GM12864 (cell line): ENCODE measurements at regions not wholly inside any gene's neighbourhood (a gene's known extent, or its start where the extent isn't known, plus 50 kb on each side); places are given as distances from the start of the nearest gene placed in this dataset.

Experiments
- DNase-seq: peaks from one replicate; pipeline ENCODE4 v3.0.0-alpha.2; 2011; ENCODE audit warnings: low read depth
- H3K4me3 ChIP-seq: 2 replicates; pipeline ENCODE4 v1.5.1; 2011; ENCODE audit warnings: mild to moderate bottlenecking, low read depth, low read length, control low read depth
- CTCF ChIP-seq: IDR thresholded peaks from 2 replicates; pipeline ENCODE4 v1.5.1; 2011; ENCODE audit warnings: low read depth, mild to moderate bottlenecking, moderate library complexity, low read length, control low read depth, inconsistent platforms; ENCODE audit errors: missing control alignments

DNA sequence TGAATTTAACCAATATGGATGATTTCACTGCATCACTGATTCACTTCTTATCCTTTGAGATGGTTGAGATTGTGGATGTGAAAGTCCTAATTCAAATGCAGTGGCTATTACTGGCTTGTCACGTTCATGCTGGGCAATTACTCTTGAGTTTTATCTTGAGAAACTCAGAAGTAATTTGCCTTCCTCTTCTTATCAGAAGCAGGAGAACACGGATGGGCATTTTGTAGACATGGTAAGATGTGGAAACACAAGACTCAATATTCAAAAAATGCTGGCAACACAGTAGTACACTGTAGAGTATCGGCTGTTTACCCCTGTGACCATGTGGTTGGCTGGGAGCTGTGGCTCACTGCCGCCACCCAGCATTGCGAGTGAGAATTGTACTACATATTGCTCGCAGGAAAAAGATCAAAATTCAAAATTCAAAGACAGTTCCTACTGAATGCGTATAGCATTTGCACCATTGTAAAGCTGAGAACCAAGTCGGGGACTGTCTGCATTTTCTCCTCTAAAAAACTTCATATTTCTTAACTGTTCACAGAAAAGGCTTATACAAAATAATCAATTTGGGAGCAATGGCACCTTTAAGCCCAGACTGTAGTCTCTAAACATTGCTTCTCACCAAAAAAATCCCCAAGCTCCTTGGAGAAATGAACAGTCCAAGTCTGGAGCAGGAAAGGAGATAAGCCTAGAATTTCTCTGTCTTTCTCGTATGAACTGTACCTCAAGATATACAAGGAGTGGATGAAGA, 61.9 kb upstream of the ELOVL5 start:
- peak; percentile 25 for DNase-seq

DNA sequence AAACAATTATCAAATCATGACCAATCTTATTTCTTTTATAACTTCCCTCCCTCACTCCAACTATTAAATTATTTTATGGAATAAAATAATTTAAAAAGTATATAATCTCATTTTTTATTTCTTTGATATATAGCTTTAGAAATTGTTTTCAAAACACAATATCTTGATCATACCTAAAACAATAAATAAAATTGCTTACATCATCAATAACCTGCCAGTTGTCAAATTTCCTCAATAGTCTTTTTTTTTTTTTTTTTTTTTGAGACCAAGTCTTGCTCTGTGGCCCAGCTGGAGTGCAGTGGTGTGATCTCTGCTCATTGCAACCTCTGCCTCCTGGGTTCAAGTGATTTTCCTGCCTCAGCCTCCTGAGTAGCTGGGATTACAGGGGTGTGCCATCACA, 60.1 kb upstream of the ELOVL5 start:
- no peak overlapping the region for H3K4me3 ChIP-seq
- TF ChIP-seq CTCF: no peak

More for the DNA sequence above, 61.9 kb upstream of the ELOVL5 start:
- no peak overlapping the region for H3K4me3 ChIP-seq
- TF ChIP-seq CTCF: peak; percentile 79

DNA sequence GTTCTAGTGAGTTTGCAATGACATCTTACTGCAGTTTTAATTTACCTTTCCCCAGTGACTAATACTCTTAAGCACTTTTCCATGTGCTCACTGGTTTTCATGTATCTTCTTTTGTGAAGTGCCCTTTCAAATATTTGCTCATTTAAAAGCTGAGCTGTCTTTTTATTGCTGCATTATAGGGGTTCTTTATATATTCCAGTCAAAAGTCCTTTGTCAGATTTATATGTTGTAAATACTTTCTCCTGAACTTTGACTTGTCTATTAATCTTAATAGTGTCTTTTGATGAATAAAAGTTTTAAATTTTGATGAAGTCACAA, 50.2 kb upstream of the ELOVL5 start:
- no peak overlapping the region for H3K4me3 ChIP-seq
- no peak for DNase-seq
- no peak for TF ChIP-seq CTCF

More for the DNA sequence above, 60.1 kb upstream of the ELOVL5 start:
- DNase-seq: no peak

DNA sequence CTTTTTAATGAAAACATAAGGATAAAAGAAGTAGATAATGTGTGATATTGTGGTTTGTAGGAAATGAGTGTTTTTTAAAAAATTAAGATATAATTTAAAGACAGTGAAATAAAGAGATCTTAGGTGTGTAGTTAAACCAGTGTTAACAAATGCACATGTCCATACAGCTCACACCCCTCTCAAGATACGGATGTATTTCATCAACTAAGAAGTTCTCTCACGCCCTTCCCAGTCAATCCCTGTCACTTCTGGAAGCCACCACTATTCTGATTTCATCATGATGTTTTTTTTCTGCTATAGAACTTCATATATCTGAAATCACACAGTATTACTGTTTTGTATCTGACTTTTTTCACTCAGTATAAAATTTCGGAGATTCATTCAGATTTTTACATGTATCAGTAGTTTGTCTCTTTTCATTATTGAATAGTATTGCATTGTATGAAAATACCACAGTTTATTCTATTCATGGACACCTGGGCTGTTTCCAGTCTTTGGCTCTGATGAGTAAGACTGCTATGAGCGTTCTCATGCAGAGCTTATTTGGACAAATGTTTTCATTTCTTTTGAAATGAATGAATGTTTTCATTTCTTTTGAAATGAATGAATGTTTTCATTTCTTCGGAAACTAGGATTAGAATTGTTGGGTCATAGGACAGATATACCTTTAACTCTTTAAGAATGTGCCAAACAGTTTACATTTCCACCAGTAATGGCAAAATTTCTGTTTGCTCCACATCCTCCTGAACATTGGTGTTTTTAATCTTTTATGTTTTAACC, 49.7 kb upstream of the ELOVL5 start:
- no peak for TF ChIP-seq CTCF
- no peak for DNase-seq
- no peak overlapping the region for H3K4me3 ChIP-seq
